Suprapubic skin (tissue), 4 donors: ENCODE measurements at regions not wholly inside any gene's neighbourhood (a gene's known extent, or its start where the extent isn't known, plus 50 kb on each side); places are given as distances from the start of the nearest gene placed in this dataset.

Source experiments
- DNase-seq, 2 donors: peaks; one replicate each; pipeline ENCODE4 v3.0.0-alpha.2; 2019; ENCODE audit warnings: low spot score in 2 of 2
- H3K27ac ChIP-seq: fragments of 200-600 bp; sonication (generic); one replicate; pipeline ENCODE4 v1.5.1; 2019
- H3K27me3 ChIP-seq: fragments of 200-600 bp; sonication (generic); one replicate; pipeline ENCODE4 v1.5.1; 2019
- H3K36me3 ChIP-seq: fragments of 200-600 bp; sonication (generic); one replicate; pipeline ENCODE4 v1.5.1; 2019
- H3K4me1 ChIP-seq: fragments of 200-600 bp; sonication (generic); one replicate; pipeline ENCODE4 v1.5.1; 2019
- H3K4me3 ChIP-seq: fragments of 200-600 bp; sonication (generic); one replicate; pipeline ENCODE4 v1.5.1; 2019; ENCODE audit warnings: mild to moderate bottlenecking
- H3K9me3 ChIP-seq: fragments of 200-600 bp; sonication (generic); one replicate; pipeline ENCODE4 v1.5.1; 2019
- CTCF ChIP-seq, 2 donors: fragments of 200-600 bp in 1 of 2; fragments of 450-650 bp in 1 of 2; sonication (generic) in 1 of 2; IDR thresholded peaks; one replicate each; pipeline ENCODE4 v1.5.1; 2016 to 2019; ENCODE audit warnings: antibody characterized with exemption in 2 of 2, mild to moderate bottlenecking in 1 of 2, moderate library complexity in 1 of 2
- EP300 ChIP-seq: sonication (generic); formaldehyde crosslinking; IDR thresholded peaks from one replicate; pipeline ENCODE4 v1.6.1; 2017; ENCODE audit warnings: antibody characterized with exemption
- POLR2A ChIP-seq, 2 donors: fragments of 450-650 bp; IDR thresholded peaks; one replicate each; pipeline ENCODE4 v1.6.1; 2017; ENCODE audit warnings: antibody characterized with exemption in 2 of 2, mild to moderate bottlenecking in 2 of 2, moderate library complexity in 2 of 2
- POLR2AphosphoS5 ChIP-seq, 3 donors: sonication (generic); formaldehyde crosslinking; IDR thresholded peaks; one replicate each; pipeline ENCODE4 v1.6.1; 2017; ENCODE audit warnings: antibody characterized with exemption in 3 of 3
- WGBS: methylation state at CpG from one replicate; pipeline ENCODE4 v1.1.5; 2018; 5-methylcytosine and 5-hydroxymethylcytosine counted together

DNA sequence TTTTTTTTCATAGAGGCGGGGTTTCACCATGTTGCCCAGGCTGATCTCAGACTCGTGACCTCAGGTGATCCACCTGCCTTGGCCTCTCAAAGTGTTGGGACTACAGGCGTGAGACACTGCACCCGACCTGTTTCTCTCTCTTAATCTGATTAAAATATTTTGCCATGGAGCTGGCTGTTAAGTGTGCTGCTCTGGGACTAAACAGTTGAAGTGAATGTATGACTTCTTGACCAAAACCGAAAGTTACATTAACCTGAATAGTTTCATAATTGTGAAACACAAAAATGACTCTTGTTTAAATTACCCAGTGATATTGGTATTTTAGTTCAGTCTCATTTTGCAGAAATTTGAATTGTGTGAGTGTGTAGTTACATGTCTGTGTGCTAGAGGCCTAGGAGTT lies 2548.6 kb downstream of the PCDH7 start:
- H3K27me3 ChIP-seq: no peaks in the 10 kb centered on the region
- H3K36me3 ChIP-seq: no peaks in the 10 kb centered on the region
- TF ChIP-seq CTCF (IDR thresholded peaks at IDR 0.05) (no peak), EP300 (no peak), POLR2AphosphoS5 (IDR thresholded peaks at IDR 0.05) (no peak), POLR2A (IDR thresholded peaks at IDR 0.05) (no peak)
- 91% methylated on average over 5 of the region's 5 CpGs for WGBS
- no peaks in the 10 kb centered on the region for H3K4me1 ChIP-seq
- DNase-seq: no peak
- H3K4me3 ChIP-seq: no peak overlapping the region
- H3K9me3 ChIP-seq: peaks cover 3% of the 10 kb centered on the region
- H3K27ac ChIP-seq: no peak overlapping the region

DNA sequence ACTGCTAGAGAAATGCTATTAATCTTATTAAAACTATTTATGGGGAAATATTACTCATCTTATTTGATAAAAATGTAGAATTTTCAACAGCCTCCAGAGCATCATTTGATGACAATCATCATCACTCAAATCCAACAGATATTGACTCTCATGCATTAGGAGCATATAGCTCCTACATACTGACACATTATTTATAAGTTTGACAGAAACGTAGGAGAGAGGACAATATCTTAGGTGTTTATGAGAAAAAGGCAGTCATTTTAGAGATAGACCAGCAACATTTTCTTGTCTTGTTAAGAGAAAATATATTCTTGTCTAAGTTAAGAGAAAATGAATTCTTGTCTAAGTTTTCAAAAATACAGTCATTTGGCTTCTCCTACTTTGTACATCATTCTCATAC lies 2550.2 kb downstream of the PCDH7 start:
- Histone ChIP-seq H3K27ac (no peak overlapping the region), H3K9me3 (peaks cover 3% of the 10 kb centered on the region), H3K27me3 (no peaks in the 10 kb centered on the region), H3K4me3 (no peak overlapping the region), H3K4me1 (no peaks in the 10 kb centered on the region), H3K36me3 (no peaks in the 10 kb centered on the region)
- WGBS: 76% methylated on average over 1 of the region's 1 CpG
- TF ChIP-seq POLR2AphosphoS5 (IDR thresholded peaks at IDR 0.05) (no peak), POLR2A (IDR thresholded peaks at IDR 0.05) (no peak), EP300 (no peak), CTCF (IDR thresholded peaks at IDR 0.05) (no peak)
- no peak for DNase-seq

- H3K4me1 ChIP-seq: no peaks in the 10 kb centered on the region
- TF ChIP-seq EP300 (no peak), POLR2A (IDR thresholded peaks at IDR 0.05) (no peak), CTCF (IDR thresholded peaks at IDR 0.05) (no peak), POLR2AphosphoS5 (IDR thresholded peaks at IDR 0.05) (no peak)
- H3K36me3 ChIP-seq: no peaks in the 10 kb centered on the region
- no peak overlapping the region for H3K4me3 ChIP-seq
- DNase-seq: no peak
- 89% methylated on average over 1 of the region's 1 CpG for WGBS
- no peak overlapping the region for H3K27ac ChIP-seq
- peaks cover 3% of the 10 kb centered on the region for H3K9me3 ChIP-seq
- H3K27me3 ChIP-seq: no peaks in the 10 kb centered on the region
Measured at GRCh38 chr4:33272722-33273121, 2552.6 kb downstream of the PCDH7 start.

DNA sequence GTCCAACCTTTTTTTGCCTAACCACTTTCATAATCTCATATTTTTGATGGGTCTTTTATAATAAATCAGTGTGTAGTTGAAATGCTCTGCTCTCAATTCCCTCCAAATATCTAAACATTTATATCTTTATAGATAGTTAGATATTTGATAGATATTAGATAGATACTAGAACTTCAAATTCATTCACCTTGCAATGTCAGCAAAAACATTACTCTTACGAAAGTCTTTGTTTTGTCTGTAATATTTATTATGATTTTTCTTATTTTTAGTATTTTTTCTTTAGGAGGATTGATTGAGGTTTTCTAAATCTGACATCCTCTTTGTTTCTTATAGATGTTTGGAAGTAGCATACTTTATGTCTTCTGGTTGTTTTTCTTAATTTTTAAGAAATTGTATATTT lies 2563.6 kb downstream of the PCDH7 start:
- Histone ChIP-seq H3K4me1 (no peaks in the 10 kb centered on the region), H3K4me3 (no peak overlapping the region), H3K36me3 (no peaks in the 10 kb centered on the region), H3K27me3 (no peaks in the 10 kb centered on the region), H3K27ac (no peak overlapping the region), H3K9me3 (no peaks in the 10 kb centered on the region)
- no peak for DNase-seq
- WGBS: 81% methylated on average over 1 of the region's 1 CpG
- no peak for TF ChIP-seq POLR2A (IDR thresholded peaks at IDR 0.05)

DNA sequence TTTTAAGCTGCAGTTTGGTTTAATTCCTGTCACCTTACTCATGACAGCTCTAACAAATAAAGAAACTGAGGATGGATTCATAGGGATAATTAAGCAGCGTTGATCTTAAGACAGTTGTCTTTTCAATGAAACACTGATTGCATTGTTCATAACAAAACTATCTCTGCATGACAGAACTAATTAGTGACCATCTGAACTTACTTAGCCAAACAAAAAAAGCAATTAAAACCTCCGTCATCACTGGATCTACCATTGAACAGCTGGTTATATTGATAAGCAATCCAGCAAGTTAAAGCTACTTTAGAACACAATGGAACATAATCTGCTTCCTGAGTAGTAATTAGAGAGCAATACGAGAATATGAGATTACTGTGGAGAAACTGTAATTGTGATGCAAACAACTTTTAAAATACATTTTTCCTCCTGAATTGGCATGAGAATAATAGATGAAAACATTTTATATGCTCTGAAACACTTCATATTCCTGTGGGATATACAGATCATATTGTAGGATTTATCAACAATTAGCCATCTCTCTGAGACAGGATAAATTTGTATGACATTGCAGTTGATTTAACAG lies 2576.8 kb downstream of the PCDH7 start:
- H3K27ac ChIP-seq: no peak overlapping the region
- no peaks in the 10 kb centered on the region for H3K4me1 ChIP-seq
- H3K36me3 ChIP-seq: no peaks in the 10 kb centered on the region
- H3K4me3 ChIP-seq: no peak overlapping the region
- TF ChIP-seq CTCF (IDR thresholded peaks at IDR 0.05) (no peak), POLR2A (IDR thresholded peaks at IDR 0.05) (no peak), POLR2AphosphoS5 (IDR thresholded peaks at IDR 0.05) (no peak), EP300 (no peak)
- no peaks in the 10 kb centered on the region for H3K9me3 ChIP-seq
- H3K27me3 ChIP-seq: no peaks in the 10 kb centered on the region
- 45% methylated on average over 3 of the region's 3 CpGs for WGBS
- DNase-seq: no peak

DNA sequence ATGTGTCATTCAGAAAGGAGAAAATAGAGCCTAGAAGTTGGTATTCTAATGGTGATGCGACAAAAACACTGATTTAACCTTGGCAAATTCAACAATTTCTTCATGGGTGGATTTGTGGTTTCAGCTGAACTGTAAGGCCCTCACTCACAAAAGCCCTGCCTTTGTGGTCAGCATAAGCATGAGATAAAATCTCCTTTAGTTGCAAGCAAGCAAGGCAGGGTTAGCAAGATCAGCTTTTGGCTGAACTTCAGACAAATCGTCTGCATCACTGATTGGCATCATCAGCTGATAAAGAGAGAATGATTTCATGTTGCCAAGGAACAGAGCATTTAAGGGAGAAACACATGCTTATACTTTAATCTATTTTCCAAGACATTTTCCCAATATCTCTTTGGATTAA lies 2582.2 kb downstream of the PCDH7 start:
- WGBS: 38% methylated on average over 2 of the region's 2 CpGs
- Histone ChIP-seq H3K4me1 (no peaks in the 10 kb centered on the region), H3K27ac (no peak overlapping the region), H3K27me3 (no peaks in the 10 kb centered on the region), H3K4me3 (no peak overlapping the region), H3K9me3 (no peaks in the 10 kb centered on the region), H3K36me3 (no peaks in the 10 kb centered on the region)
- DNase-seq: no peak
- no peak for TF ChIP-seq POLR2AphosphoS5 (IDR thresholded peaks at IDR 0.05)
- no peak for TF ChIP-seq EP300
- TF ChIP-seq POLR2A (IDR thresholded peaks at IDR 0.05): no peak
- TF ChIP-seq CTCF (IDR thresholded peaks at IDR 0.05): no peak
